ENCODE measurements at regions not wholly inside any gene's neighbourhood (a gene's known extent, or its start where the extent isn't known, plus 50 kb on each side); places are given as distances from the start of the nearest gene placed in this dataset.

GRCh38 chr11:123299721-123300120, 104.7 kb upstream of the CLMP start:
- TF ChIP-seq CTCF (conservative IDR thresholded peaks at IDR 0.05; ENCODE audit: low read depth in 2 of 2) (no peak), EZH2phosphoT487 (IDR thresholded peaks at IDR 0.05; ENCODE audit: unreplicated experiment) (no peak), STAT1 (IDR thresholded peaks at IDR 0.05; ENCODE audit: unreplicated experiment) (no peak), CREB1 (CRISPR knock-in tag; IDR thresholded peaks at IDR 0.05; ENCODE audit: low read depth) (no peak), POLR2AphosphoS5 (IDR thresholded peaks at IDR 0.05; ENCODE audit: low read depth) (no peak)
- TF ChIP-seq, protein P1, sequence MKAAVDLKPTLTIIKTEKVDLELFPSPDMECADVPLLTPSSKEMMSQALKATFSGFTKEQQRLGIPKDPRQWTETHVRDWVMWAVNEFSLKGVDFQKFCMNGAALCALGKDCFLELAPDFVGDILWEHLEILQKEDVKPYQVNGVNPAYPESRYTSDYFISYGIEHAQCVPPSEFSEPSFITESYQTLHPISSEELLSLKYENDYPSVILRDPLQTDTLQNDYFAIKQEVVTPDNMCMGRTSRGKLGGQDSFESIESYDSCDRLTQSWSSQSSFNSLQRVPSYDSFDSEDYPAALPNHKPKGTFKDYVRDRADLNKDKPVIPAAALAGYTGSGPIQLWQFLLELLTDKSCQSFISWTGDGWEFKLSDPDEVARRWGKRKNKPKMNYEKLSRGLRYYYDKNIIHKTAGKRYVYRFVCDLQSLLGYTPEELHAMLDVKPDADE (IDR thresholded peaks at IDR 0.05) = no peak
